Thyroid gland (tissue), 4 donors: ENCODE measurements at regions not wholly inside any gene's neighbourhood (a gene's known extent, or its start where the extent isn't known, plus 50 kb on each side); places are given as distances from the start of the nearest gene placed in this dataset.

Experiments
- POLR2A ChIP-seq, 2 donors: fragments of 450-650 bp; IDR thresholded peaks; one replicate each; pipeline ENCODE4 v1.6.1; 2017; ENCODE audit warnings: antibody characterized with exemption in 2 of 2, mild to moderate bottlenecking in 2 of 2, moderate library complexity in 1 of 2
- TF ChIP-seq, protein P1 (sequence below), 6 experiments: fragments of 200-600 bp in 3 of 6; fragments of 450-650 bp in 3 of 6; sonication (generic) in 3 of 6; IDR thresholded peaks; one replicate each; pipeline ENCODE4 v1.5.1; 2016 to 2019; ENCODE audit warnings: antibody characterized with exemption in 6 of 6, mild to moderate bottlenecking in 2 of 6, inconsistent platforms in 1 of 6, moderate library complexity in 1 of 6

DNA sequence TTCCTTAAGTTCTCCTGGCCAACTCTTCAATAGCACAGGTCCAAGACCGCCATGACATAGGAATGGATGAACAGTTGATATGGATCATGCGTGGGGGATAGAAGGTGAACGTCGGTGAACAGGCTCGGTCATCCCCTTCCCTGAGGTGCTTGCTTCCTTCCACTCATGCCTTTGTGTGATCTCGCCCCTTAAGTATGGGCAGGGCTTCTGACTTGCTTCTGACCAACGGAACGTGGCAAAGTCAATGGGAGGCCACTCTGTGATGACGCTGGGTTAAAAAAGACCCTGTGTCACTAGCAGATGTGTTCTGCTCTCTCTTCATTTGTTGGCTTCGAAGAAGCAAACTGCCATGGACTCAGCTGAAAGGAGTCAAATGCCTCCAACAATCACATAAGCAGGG is 240.5 kb upstream of the TUT7 start:
- no peak for TF ChIP-seq POLR2A (IDR thresholded peaks at IDR 0.05)
- TF ChIP-seq, protein P1, sequence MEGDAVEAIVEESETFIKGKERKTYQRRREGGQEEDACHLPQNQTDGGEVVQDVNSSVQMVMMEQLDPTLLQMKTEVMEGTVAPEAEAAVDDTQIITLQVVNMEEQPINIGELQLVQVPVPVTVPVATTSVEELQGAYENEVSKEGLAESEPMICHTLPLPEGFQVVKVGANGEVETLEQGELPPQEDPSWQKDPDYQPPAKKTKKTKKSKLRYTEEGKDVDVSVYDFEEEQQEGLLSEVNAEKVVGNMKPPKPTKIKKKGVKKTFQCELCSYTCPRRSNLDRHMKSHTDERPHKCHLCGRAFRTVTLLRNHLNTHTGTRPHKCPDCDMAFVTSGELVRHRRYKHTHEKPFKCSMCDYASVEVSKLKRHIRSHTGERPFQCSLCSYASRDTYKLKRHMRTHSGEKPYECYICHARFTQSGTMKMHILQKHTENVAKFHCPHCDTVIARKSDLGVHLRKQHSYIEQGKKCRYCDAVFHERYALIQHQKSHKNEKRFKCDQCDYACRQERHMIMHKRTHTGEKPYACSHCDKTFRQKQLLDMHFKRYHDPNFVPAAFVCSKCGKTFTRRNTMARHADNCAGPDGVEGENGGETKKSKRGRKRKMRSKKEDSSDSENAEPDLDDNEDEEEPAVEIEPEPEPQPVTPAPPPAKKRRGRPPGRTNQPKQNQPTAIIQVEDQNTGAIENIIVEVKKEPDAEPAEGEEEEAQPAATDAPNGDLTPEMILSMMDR (IDR thresholded peaks at IDR 0.05) = no peak
